PC-3 (cell line): ENCODE measurements at regions not wholly inside any gene's neighbourhood (a gene's known extent, or its start where the extent isn't known, plus 50 kb on each side); places are given as distances from the start of the nearest gene placed in this dataset.

Experiments
- ATAC-seq: fragments of 200-7000 bp; cut with Tn5 transposase; 2 replicates; pipeline ENCODE4 v1.9.1; 2020; ENCODE audit warnings: mild to moderate bottlenecking, moderate library complexity
- BruUV-seq: library from RNA; stranded (reverse); fragments of 400-500 nt; replicated peaks from 2 replicates; lab custom pipeline; 2021; lab: Mats Ljungman, UMichigan
- CTCF ChIA-PET: fragments of 300-600 bp; sonication (Branson Sonifier 250); formaldehyde crosslinking; loops from one replicate; lab custom pipeline; 2022; ENCODE audit warnings: antibody characterized with exemption; lab: Charles Lee
- POLR2A ChIA-PET: fragments of 300-600 bp; sonication (Branson Sonifier 250); formaldehyde crosslinking; loops from one replicate; lab custom pipeline; 2022; ENCODE audit warnings: antibody characterized with exemption; ENCODE audit not compliant: unreplicated experiment; lab: Charles Lee
- DNase-seq: peaks from one replicate; pipeline ENCODE4 v3.0.0-alpha.2; 2015
- H2AFZ ChIP-seq: fragments of 300-600 bp; sonication (generic); 2 replicates; pipeline ENCODE4 v1.6.0; 2016; ENCODE audit warnings: antibody characterized with exemption, low read length
- H3F3A ChIP-seq: fragments of 300-600 bp; sonication (generic); one replicate; pipeline ENCODE4 v1.6.0; 2017; ENCODE audit warnings: antibody characterized with exemption, low read length, control low read depth, mild to moderate bottlenecking; ENCODE audit not compliant: unreplicated experiment
- H3K27ac ChIP-seq: fragments of 300-600 bp; sonication (generic); 2 replicates; pipeline ENCODE4 v1.5.1; 2016; ENCODE audit warnings: mild to moderate bottlenecking, low read length
- H3K27me3 ChIP-seq: fragments of 300-600 bp; sonication (generic); 2 replicates; pipeline ENCODE4 v1.6.1; 2016; ENCODE audit warnings: low read length, mixed read lengths
- H3K36me3 ChIP-seq: fragments of 300-600 bp; sonication (generic); 2 replicates; pipeline ENCODE4 v1.6.1; 2016; ENCODE audit warnings: low read depth, mixed run types, low read length, mixed read lengths
- H3K4me1 ChIP-seq: fragments of 300-600 bp; sonication (generic); 2 replicates; pipeline ENCODE4 v1.5.1; 2016; ENCODE audit warnings: low read length; ENCODE audit not compliant: insufficient read depth
- H3K4me2 ChIP-seq: fragments of 300-600 bp; sonication (generic); 2 replicates; pipeline ENCODE4 v1.6.0; 2016; ENCODE audit warnings: low read length
- H3K4me3 ChIP-seq: fragments of 300-600 bp; sonication (generic); 2 replicates; pipeline ENCODE4 v1.5.1; 2016; ENCODE audit warnings: mild to moderate bottlenecking, low read length, mixed read lengths
- H3K79me2 ChIP-seq: fragments of 300-600 bp; sonication (generic); 2 replicates; pipeline ENCODE4 v1.6.1; 2017; ENCODE audit warnings: low read length, mixed read lengths
- H3K9ac ChIP-seq: fragments of 300-600 bp; sonication (generic); 2 replicates; pipeline ENCODE4 v1.6.0; 2016; ENCODE audit warnings: mild to moderate bottlenecking, low read length
- H3K9me2 ChIP-seq: fragments of 300-600 bp; sonication (generic); replicated peaks from 2 replicates; pipeline ENCODE4 v1.6.1; 2016; ENCODE audit warnings: mixed run types, low read length, mixed read lengths
- H3K9me3 ChIP-seq: fragments of 300-600 bp; sonication (generic); 2 replicates; pipeline ENCODE4 v1.6.1; 2016; ENCODE audit warnings: low read length, mixed read lengths
- H4K20me1 ChIP-seq: fragments of 300-600 bp; sonication (generic); 2 replicates; pipeline ENCODE4 v1.6.1; 2016; ENCODE audit warnings: low read length, mixed read lengths
- EZH2 ChIP-seq: fragments of 300-600 bp; sonication (generic); IDR thresholded peaks from one replicate; pipeline ENCODE4 v1.6.1; 2017; ENCODE audit warnings: antibody characterized with exemption, mild to moderate bottlenecking, low read length; ENCODE audit not compliant: unreplicated experiment
- EZH2phosphoT487 ChIP-seq: fragments of 300-600 bp; sonication (generic); IDR thresholded peaks from 2 replicates; pipeline ENCODE4 v1.6.1; 2018; ENCODE audit warnings: mild to moderate bottlenecking, antibody characterized with exemption, low read length, borderline replicate concordance
- intact Hi-C: fragments of 100-400 bp; cut with micrococcal nuclease; formaldehyde crosslinking; loops from 2 replicates; pipeline ENCODE4 v1.9.0; 2023
- TF ChIP-seq, protein P1 (sequence below): fragments of 300-600 bp; sonication (generic); conservative IDR thresholded peaks from 2 replicates; pipeline ENCODE4 v1.5.1; 2017; ENCODE audit warnings: antibody characterized with exemption, low read depth, mild to moderate bottlenecking, low read length

DNA sequence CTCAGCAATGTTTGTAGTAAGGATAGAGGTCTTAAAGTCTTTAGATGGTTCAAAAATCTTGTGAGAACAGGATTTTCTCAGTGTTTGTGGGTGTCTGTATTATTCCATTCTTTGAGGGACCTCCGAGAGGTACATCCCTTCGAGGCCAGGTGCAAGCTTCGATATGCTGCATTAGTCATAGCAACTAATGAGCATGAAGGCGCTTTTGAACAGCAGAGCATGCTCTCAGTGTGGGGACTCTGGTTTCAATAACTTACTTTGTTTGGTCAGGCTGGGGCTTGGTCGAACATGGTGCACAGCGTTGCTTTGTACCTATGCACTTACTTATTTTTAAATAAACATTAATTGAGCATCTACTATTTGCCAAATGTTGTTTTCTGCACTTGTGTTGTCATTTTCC lies 297.9 kb downstream of the CLIC5 start:
- ChIA-PET POLR2A (no interaction called here), CTCF (no interaction called here)
- no peaks in the 10 kb centered on the region for H3K79me2 ChIP-seq
- intact Hi-C loops: loop anchor here (10.0 kb wide), 1 partner anchor 1063 kb away; no protein-coding TSS in a partner anchor
- no peak overlapping the region for H2AFZ ChIP-seq
- H3K4me2 ChIP-seq: no peak overlapping the region
- no peaks in the 10 kb centered on the region for H4K20me1 ChIP-seq
- ATAC-seq (no peak), DNase-seq (no peak)
- no peak overlapping the region for H3K4me3 ChIP-seq
- H3K27me3 ChIP-seq: no peaks in the 10 kb centered on the region
- no peaks in the 10 kb centered on the region for H3K9me2 ChIP-seq
- no peak for TF ChIP-seq EZH2phosphoT487
- no peak for TF ChIP-seq EZH2
- TF ChIP-seq, protein P1, sequence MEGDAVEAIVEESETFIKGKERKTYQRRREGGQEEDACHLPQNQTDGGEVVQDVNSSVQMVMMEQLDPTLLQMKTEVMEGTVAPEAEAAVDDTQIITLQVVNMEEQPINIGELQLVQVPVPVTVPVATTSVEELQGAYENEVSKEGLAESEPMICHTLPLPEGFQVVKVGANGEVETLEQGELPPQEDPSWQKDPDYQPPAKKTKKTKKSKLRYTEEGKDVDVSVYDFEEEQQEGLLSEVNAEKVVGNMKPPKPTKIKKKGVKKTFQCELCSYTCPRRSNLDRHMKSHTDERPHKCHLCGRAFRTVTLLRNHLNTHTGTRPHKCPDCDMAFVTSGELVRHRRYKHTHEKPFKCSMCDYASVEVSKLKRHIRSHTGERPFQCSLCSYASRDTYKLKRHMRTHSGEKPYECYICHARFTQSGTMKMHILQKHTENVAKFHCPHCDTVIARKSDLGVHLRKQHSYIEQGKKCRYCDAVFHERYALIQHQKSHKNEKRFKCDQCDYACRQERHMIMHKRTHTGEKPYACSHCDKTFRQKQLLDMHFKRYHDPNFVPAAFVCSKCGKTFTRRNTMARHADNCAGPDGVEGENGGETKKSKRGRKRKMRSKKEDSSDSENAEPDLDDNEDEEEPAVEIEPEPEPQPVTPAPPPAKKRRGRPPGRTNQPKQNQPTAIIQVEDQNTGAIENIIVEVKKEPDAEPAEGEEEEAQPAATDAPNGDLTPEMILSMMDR: no peak
- no peak overlapping the region for H3K9ac ChIP-seq
- H3K36me3 ChIP-seq: no peaks in the 10 kb centered on the region
- no TSS peak for BruUV-seq
- H3K27ac ChIP-seq: no peak overlapping the region
- no peaks in the 10 kb centered on the region for H3K9me3 ChIP-seq
- H3K4me1 ChIP-seq: peaks cover 13% of the 10 kb centered on the region
- no peaks in the 10 kb centered on the region for H3F3A ChIP-seq

DNA sequence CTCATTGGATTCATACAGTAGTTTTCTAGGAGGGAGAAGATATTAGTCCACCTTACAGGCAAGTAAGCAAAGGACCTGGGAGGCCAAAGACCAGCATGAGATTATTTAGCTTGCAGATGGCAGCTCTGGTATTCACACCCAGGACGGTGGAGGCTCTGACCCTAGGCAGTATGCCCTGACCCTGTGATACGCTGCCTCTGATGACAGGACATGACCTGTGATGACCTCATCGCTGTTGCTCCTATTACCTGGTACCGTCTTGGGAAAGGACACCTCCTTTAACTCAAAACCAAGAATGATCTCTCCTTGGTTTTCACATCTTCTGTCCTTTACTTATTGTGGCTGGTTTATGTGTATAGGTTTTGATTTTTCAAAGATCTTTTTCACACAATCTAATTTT lies 298.6 kb downstream of the CLIC5 start:
- intact Hi-C loops: loop anchor here (10.0 kb wide), 1 partner anchor 1062 kb away; no protein-coding TSS in a partner anchor

DNA sequence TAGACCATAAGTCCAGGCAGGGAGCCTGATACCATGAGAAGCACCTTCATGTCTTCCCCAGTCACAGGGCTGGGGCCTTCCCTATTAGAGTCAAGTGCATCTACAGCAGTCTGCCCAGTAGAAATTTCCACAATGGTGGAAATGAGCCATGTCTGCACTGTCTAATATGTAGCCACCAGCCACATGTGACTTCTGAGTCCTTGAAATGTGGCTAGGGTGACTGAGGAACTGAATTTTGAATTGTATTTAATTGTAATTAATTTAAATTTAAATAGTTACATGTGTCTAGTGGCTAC lies 300.2 kb downstream of the CLIC5 start:
- Histone ChIP-seq H3K79me2 (no peaks in the 10 kb centered on the region), H3K4me3 (no peak overlapping the region), H3K4me1 (peaks cover 28% of the 10 kb centered on the region), H3K27ac (no peak overlapping the region), H3K9me3 (no peaks in the 10 kb centered on the region), H3K9me2 (no peaks in the 10 kb centered on the region), H3K9ac (no peak overlapping the region), H2AFZ (no peak overlapping the region), H3K4me2 (no peak overlapping the region), H4K20me1 (no peaks in the 10 kb centered on the region), H3K27me3 (no peaks in the 10 kb centered on the region), H3F3A (no peaks in the 10 kb centered on the region), H3K36me3 (no peaks in the 10 kb centered on the region)
- TF ChIP-seq EZH2: no peak
- TF ChIP-seq, protein P1: no peak
- TF ChIP-seq EZH2phosphoT487: no peak
- intact Hi-C loops: loop anchor here (2.0 to 10.0 kb wide), 3 partner anchors 207 to 1061 kb away; no protein-coding TSS in a partner anchor
- no TSS peak for BruUV-seq
- DNase-seq (no peak), ATAC-seq (no peak)
- ChIA-PET CTCF (interaction anchor here (1.4 kb wide), 1 partner anchor 338 kb away, joined by 7 read pairs; the partner anchor contains the start of gene SUPT3H), POLR2A (no interaction called here)

More for the DNA sequence above, 298.6 kb downstream of the CLIC5 start:
- Histone ChIP-seq H3K27me3 (no peaks in the 10 kb centered on the region), H3K4me2 (no peak overlapping the region), H3F3A (no peaks in the 10 kb centered on the region), H3K9me2 (no peaks in the 10 kb centered on the region), H3K4me3 (no peak overlapping the region), H4K20me1 (no peaks in the 10 kb centered on the region), H3K36me3 (no peaks in the 10 kb centered on the region), H3K9ac (no peak overlapping the region), H3K79me2 (no peaks in the 10 kb centered on the region), H2AFZ (no peak overlapping the region), H3K4me1 (peaks cover 13% of the 10 kb centered on the region), H3K9me3 (no peaks in the 10 kb centered on the region), H3K27ac (no peak overlapping the region)
- TF ChIP-seq, protein P1: no peak
- TF ChIP-seq EZH2phosphoT487: no peak
- no peak for TF ChIP-seq EZH2
- CTCF ChIA-PET: interaction anchor here (0.7 kb wide), 1 partner anchor 279 kb away, joined by 4 read pairs; no protein-coding TSS in a partner anchor
- no peak for ATAC-seq
- DNase-seq: no peak
- POLR2A ChIA-PET: no interaction called here
- no TSS peak for BruUV-seq
